ENCODE measurements at regions not wholly inside any gene's neighbourhood (a gene's known extent, or its start where the extent isn't known, plus 50 kb on each side); places are given as distances from the start of the nearest gene placed in this dataset.

GRCh38 chr7:46368871-46369270, 447.8 kb upstream of the IGFBP3 start:
- no peak for DNase-seq (ENCODE audit: low read depth)
- H3K27me3 ChIP-seq (ENCODE audit: control insufficient read depth, insufficient read depth, low read length), result no peaks in the 10 kb centered on the region
- ChIA-PET CTCF (interaction anchor here (2.3 kb wide), 1 partner anchor 446 kb away, joined by 10 read pairs; no protein-coding TSS in a partner anchor), POLR2A (no interaction called here)
- no peak for TF ChIP-seq CTCF (IDR thresholded peaks at IDR 0.05; ENCODE audit: insufficient read depth, low read depth, low read length)
- no peak overlapping the region for H3K4me3 ChIP-seq (ENCODE audit: low read depth, low read length)
- H3K36me3 ChIP-seq (ENCODE audit: control insufficient read depth, insufficient read depth, low read length), result no peaks in the 10 kb centered on the region

GRCh38 chr7:46366526-46366925, 445.5 kb upstream of the IGFBP3 start:
- DNase-seq (ENCODE audit: low read depth), result no peak
- no peak for TF ChIP-seq CTCF (IDR thresholded peaks at IDR 0.05; ENCODE audit: insufficient read depth, low read depth, low read length)
- no peaks in the 10 kb centered on the region for H3K27me3 ChIP-seq (ENCODE audit: control insufficient read depth, insufficient read depth, low read length)
- ChIA-PET POLR2A (no interaction called here), CTCF (no interaction called here)
- H3K4me3 ChIP-seq (ENCODE audit: low read depth, low read length), result no peak overlapping the region
- no peaks in the 10 kb centered on the region for H3K36me3 ChIP-seq (ENCODE audit: control insufficient read depth, insufficient read depth, low read length)

GRCh38 chr7:46363688-46364087, 442.6 kb upstream of the IGFBP3 start:
- ChIA-PET POLR2A (no interaction called here), CTCF (interaction anchor here (0.6 to 1.5 kb wide), 3 partner anchors 26 to 725 kb away, joined by 3 to 4 read pairs (median 3); no protein-coding TSS in a partner anchor)
- TF ChIP-seq CTCF (IDR thresholded peaks at IDR 0.05; ENCODE audit: insufficient read depth, low read depth, low read length), result no peak
- no peaks in the 10 kb centered on the region for H3K36me3 ChIP-seq (ENCODE audit: control insufficient read depth, insufficient read depth, low read length)
- no peaks in the 10 kb centered on the region for H3K27me3 ChIP-seq (ENCODE audit: control insufficient read depth, insufficient read depth, low read length)
- DNase-seq (ENCODE audit: low read depth), result no peak
- H3K4me3 ChIP-seq (ENCODE audit: low read depth, low read length), result no peak overlapping the region

GRCh38 chr7:46360811-46361210, 439.7 kb upstream of the IGFBP3 start:
- CTCF ChIA-PET, result interaction anchor here (0.9 to 1.5 kb wide), 2 partner anchors 438 to 539 kb away, joined by 3 to 4 read pairs; no protein-coding TSS in a partner anchor
- no peak for TF ChIP-seq CTCF (IDR thresholded peaks at IDR 0.05; ENCODE audit: insufficient read depth, low read depth, low read length)
- H3K27me3 ChIP-seq (ENCODE audit: control insufficient read depth, insufficient read depth, low read length), result no peaks in the 10 kb centered on the region
- no peaks in the 10 kb centered on the region for H3K36me3 ChIP-seq (ENCODE audit: control insufficient read depth, insufficient read depth, low read length)
- no peak overlapping the region for H3K4me3 ChIP-seq (ENCODE audit: low read depth, low read length)
- DNase-seq (ENCODE audit: low read depth), result no peak
- POLR2A ChIA-PET, result no interaction called here

GRCh38 chr7:46360296-46360695, 439.2 kb upstream of the IGFBP3 start:
- DNase-seq (ENCODE audit: low read depth), result no peak
- no peaks in the 10 kb centered on the region for H3K27me3 ChIP-seq (ENCODE audit: control insufficient read depth, insufficient read depth, low read length)
- H3K4me3 ChIP-seq (ENCODE audit: low read depth, low read length), result no peak overlapping the region
- TF ChIP-seq CTCF (IDR thresholded peaks at IDR 0.05; ENCODE audit: insufficient read depth, low read depth, low read length), result no peak
- ChIA-PET POLR2A (no interaction called here), CTCF (interaction anchor here (0.9 kb wide), 1 partner anchor 540 kb away, joined by 3 read pairs; no protein-coding TSS in a partner anchor)
- no peaks in the 10 kb centered on the region for H3K36me3 ChIP-seq (ENCODE audit: control insufficient read depth, insufficient read depth, low read length)
